ENCODE measurements at regions not wholly inside any gene's neighbourhood (a gene's known extent, or its start where the extent isn't known, plus 50 kb on each side); places are given as distances from the start of the nearest gene placed in this dataset.

- no peaks in the 10 kb centered on the region for H3K4me1 ChIP-seq
- no peak overlapping the region for H3K4me3 ChIP-seq
- H3K36me3 ChIP-seq: no peaks in the 10 kb centered on the region
- no peaks in the 10 kb centered on the region for H3K9me3 ChIP-seq
- in situ Hi-C loops (cut with MboI; ENCODE audit: low pct_ligation_motif_present in 1 of 4, low pct_unique_long_range_greater_than_20kb in 1 of 4, low sequenced_read_pairs in 3 of 4): no loop called here
- intact Hi-C loops (cut with DNase I; ENCODE audit: low total_unique reads): no loop called here
- H3K27ac ChIP-seq: no peak overlapping the region
- 85 to 98% methylated on average over 6 of the region's 6 CpGs for WGBS, 2 donors (ENCODE audit: low coverage in 1 of 2)
- no peak for TF ChIP-seq POLR2AphosphoS5 (IDR thresholded peaks at IDR 0.05)
- no peak for TF ChIP-seq EP300 (IDR thresholded peaks at IDR 0.05; ENCODE audit: low read depth)
- TF ChIP-seq POLR2A (IDR thresholded peaks at IDR 0.05): no peak
- no peak for TF ChIP-seq CTCF (IDR thresholded peaks at IDR 0.05)
- H3K27me3 ChIP-seq: no peaks in the 10 kb centered on the region
- DNase-seq: no peak
These were observed 608.0 kb downstream of the BCKDHB start for GRCh38 chr6:80714513-80714912.

GRCh38 chr6:80698459-80698858 lies 592.0 kb downstream of the BCKDHB start:
- Histone ChIP-seq H3K4me1 (no peaks in the 10 kb centered on the region), H3K27me3 (no peaks in the 10 kb centered on the region), H3K4me3 (no peak overlapping the region), H3K36me3 (no peaks in the 10 kb centered on the region), H3K9me3 (no peaks in the 10 kb centered on the region), H3K27ac (no peak overlapping the region)
- whole genome bisulfite sequencing, 2 donors (ENCODE audit: low coverage in 1 of 2): 77 to 93% methylated on average over 3 of the region's 3 CpGs
- DNase-seq: no peak
- in situ Hi-C loops (cut with MboI; ENCODE audit: low pct_ligation_motif_present in 1 of 4, low pct_unique_long_range_greater_than_20kb in 1 of 4, low sequenced_read_pairs in 3 of 4): no loop called here
- intact Hi-C loops (cut with DNase I; ENCODE audit: low total_unique reads): no loop called here
- TF ChIP-seq POLR2AphosphoS5 (IDR thresholded peaks at IDR 0.05) (no peak), POLR2A (IDR thresholded peaks at IDR 0.05) (no peak), EP300 (IDR thresholded peaks at IDR 0.05; ENCODE audit: low read depth) (no peak), CTCF (IDR thresholded peaks at IDR 0.05) (no peak)

DNA sequence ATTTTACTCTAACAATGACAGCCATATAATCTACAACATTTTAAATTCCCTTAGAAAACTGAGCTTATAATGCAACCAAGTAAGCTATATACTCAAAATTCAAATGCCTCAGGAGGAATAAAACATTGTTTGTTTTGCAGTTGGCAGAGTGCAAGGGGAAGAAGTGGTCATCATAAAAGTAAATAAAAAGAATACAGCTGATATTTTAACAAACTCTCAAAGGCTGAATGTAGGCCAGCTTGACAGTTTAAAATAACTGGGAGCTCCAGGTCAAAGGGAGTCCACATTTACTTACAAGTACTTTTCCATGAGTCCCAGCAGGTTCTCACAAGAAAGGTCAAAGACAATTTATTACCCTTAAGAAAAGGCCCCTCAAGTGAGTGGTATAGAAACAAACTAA lies 589.8 kb downstream of the BCKDHB start:
- H3K27ac ChIP-seq: no peak overlapping the region
- intact Hi-C loops (cut with DNase I; ENCODE audit: low total_unique reads) (no loop called here), in situ Hi-C loops (cut with MboI; ENCODE audit: low pct_ligation_motif_present in 1 of 4, low pct_unique_long_range_greater_than_20kb in 1 of 4, low sequenced_read_pairs in 3 of 4) (no loop called here)
- H3K36me3 ChIP-seq: no peaks in the 10 kb centered on the region
- DNase-seq: no peak
- H3K9me3 ChIP-seq: no peaks in the 10 kb centered on the region
- H3K4me3 ChIP-seq: no peak overlapping the region
- TF ChIP-seq CTCF (IDR thresholded peaks at IDR 0.05): no peak
- TF ChIP-seq POLR2A (IDR thresholded peaks at IDR 0.05): no peak
- no peak for TF ChIP-seq EP300 (IDR thresholded peaks at IDR 0.05; ENCODE audit: low read depth)
- no peak for TF ChIP-seq POLR2AphosphoS5 (IDR thresholded peaks at IDR 0.05)
- no peaks in the 10 kb centered on the region for H3K4me1 ChIP-seq
- H3K27me3 ChIP-seq: no peaks in the 10 kb centered on the region

- no peak for DNase-seq
- H3K4me3 ChIP-seq: no peak overlapping the region
- in situ Hi-C loops (cut with MboI; ENCODE audit: low pct_ligation_motif_present in 1 of 4, low pct_unique_long_range_greater_than_20kb in 1 of 4, low sequenced_read_pairs in 3 of 4): no loop called here
- TF ChIP-seq CTCF (IDR thresholded peaks at IDR 0.05) (no peak), POLR2AphosphoS5 (IDR thresholded peaks at IDR 0.05) (no peak), POLR2A (IDR thresholded peaks at IDR 0.05) (no peak), EP300 (IDR thresholded peaks at IDR 0.05; ENCODE audit: low read depth) (no peak)
- no peaks in the 10 kb centered on the region for H3K27me3 ChIP-seq
- no peak overlapping the region for H3K27ac ChIP-seq
- intact Hi-C loops (cut with DNase I; ENCODE audit: low total_unique reads): no loop called here
- H3K9me3 ChIP-seq: no peaks in the 10 kb centered on the region
- WGBS, 2 donors (ENCODE audit: low coverage in 1 of 2): 62 to 71% methylated on average over 6 of the region's 6 CpGs
- no peaks in the 10 kb centered on the region for H3K4me1 ChIP-seq
- no peaks in the 10 kb centered on the region for H3K36me3 ChIP-seq
These were observed 584.2 kb downstream of the BCKDHB start for GRCh38 chr6:80690551-80691131.

Data from transverse colon (tissue), 4 donors.